SHP77 treated with DMSO at 0.1 percent for 48 hours (cell line): ENCODE measurements at regions not wholly inside any gene's neighbourhood (a gene's known extent, or its start where the extent isn't known, plus 50 kb on each side); places are given as distances from the start of the nearest gene placed in this dataset.

Experiments
- DNase-seq: peaks from one replicate; lab custom pipeline; 2025; lab: John Stamatoyannopoulos, UW

GRCh38 chr9:19732441-19732951, 56.3 kb downstream of the SLC24A2 start:
- DNase-seq = no peak

DNA sequence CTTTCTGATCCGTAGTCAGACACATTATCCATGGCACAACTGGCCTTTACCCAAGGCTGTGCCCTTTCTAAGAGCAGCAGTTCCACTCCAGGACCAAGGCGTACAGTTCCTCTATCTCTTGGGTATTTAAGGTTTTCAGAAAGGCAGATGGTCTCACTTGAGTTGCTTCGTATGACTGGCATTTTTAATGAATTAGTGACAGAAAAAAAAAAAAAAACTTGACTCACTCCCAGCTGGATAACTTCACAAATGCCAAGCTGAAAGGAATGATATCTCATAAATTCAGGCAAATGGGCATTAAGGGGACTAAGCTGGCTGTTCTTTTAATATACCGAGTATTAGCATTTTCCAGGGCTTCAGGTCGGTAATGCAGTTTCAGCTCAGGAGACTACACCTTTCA, 60.7 kb downstream of the SLC24A2 start:
- DNase-seq = no peak

- DNase-seq = no peak
Measured at GRCh38 chr9:19725970-19726369, 62.9 kb downstream of the SLC24A2 start.

DNA sequence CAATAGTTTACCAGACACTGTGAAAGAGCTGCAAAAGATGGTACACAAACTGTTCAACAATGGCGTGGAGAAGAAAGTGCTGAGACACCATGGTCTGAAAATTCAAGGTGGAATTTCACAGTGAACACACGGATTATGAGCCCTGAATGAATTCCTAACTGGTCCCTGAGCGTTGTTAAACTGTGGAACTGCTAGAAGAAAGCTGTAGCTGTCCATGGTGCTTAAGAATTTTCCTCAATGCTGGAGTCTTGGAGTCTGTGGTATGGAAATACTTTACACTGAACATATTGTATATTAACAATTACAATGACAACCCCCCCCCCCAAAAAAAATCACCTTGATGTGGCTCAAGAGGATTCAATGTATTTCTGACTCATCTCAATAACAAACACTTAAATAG, 68.5 kb downstream of the SLC24A2 start:
- DNase-seq = no peak

GRCh38 chr9:19703702-19704101, 85.1 kb downstream of the SLC24A2 start:
- DNase-seq = no peak

DNA sequence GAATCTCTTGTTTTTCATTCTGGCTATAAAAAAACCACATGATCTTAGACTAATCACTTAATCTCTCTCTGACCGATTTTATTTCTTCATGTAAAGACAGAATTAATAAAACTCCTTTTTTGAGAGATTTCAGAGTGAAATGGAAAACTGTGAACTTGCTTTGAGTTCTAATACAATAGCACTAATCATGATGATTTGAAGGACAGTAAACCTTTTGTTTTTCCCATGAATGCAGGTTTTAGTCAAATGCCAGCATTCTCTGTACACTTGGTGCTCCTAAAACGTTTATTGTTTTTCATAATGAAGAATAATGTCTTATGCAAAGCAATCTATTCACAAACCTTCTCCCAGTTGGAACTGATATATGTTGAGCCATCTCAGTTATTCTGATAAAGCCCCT, 86.8 kb downstream of the SLC24A2 start:
- DNase-seq = no peak

DNA sequence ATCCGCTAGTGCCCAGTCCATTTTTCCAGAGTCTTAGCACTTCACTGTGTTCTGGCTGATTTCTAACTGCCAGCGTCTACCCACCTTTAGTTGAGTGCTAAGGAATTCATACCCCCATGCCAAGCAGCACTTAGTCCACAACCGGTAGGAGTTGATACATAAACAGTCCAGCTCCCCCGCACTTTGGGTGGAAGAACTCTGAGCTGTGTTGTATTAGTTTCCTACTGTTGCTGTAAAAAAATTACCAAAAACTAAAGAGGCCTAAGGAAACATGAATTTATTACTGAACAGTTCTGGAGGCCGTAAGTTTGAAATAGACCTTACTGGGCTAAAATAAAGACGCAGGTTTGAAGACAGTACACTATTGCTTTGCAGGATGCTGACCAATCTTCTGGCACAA, 87.6 kb downstream of the SLC24A2 start:
- no peak for DNase-seq

GRCh38 chr9:19700699-19701098, 88.1 kb downstream of the SLC24A2 start:
- no peak for DNase-seq

DNA sequence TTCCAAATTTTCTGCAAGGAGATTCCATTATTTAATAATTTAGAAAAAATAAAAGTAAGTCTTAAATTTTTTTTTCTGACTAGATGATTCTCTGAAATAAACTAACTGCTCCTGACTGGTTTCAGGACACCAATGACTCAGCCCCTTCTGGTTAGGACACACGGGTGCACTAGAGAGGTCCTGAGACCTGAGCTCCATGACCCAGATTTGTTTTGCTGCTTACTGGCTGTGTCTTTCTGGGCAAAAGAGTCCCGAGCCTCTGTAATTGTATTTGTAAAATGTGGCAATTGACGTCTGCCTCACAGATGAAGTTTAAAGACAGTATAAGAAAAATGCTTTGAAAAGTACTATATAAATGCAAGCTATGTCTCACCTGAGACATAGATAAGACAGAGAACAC, 89.1 kb downstream of the SLC24A2 start:
- DNase-seq = no peak

DNA sequence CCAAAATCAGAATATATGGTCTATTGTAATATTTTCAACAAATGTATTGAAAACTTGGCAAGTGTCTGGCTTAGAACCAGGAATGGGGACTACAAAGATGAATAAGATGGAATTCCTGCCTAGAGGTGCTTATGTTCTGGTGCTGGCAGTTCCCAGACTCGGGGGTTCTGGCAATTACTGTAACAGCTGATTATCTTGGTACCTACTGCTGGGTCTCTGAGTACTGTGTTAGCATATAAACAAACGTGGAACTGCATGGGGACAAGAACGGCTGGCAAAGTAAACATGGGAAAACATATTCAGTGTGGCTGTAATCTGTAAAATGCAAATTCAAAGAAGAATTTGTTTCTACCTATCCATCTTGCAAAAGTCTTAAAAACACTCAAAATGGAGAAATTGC, 89.9 kb downstream of the SLC24A2 start:
- no peak for DNase-seq

DNA sequence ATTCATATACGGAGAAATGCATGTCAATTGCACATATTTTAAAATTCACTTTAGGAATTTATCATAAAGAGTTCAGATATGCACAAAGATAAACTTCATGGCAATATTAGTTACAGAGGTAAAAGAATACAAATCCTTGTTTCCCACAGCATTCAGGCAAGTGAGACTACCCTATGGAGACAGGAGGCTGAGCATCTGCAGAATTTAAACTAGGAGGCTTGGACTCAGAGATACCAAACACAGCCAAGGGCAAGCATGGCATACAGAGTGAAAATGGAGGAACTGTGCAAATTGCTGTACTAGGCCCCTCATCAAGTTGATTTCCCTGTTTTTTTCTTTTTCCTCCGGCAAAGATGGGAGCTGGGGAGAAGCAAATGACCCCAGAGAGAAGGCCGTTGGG, 94.2 kb downstream of the SLC24A2 start:
- no peak for DNase-seq

DNA sequence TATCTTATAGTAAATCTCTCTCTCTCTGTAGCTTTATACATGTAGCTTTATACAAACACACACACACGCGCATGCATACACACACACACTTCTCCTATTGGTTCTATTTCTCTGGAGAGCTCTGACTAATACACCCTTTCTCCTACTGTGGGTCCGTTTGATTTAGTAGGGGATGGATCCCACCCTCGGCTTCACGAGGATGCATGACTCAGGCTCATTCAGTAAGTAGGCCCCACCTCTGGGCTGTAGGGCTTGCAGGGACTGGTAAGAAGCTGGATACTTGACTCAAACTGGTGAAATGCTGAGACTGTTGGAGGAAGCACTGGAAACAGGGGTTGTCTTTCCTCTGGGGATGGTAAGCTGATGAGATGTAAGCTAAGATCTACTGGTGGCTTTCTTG, 98.7 kb downstream of the SLC24A2 start:
- no peak for DNase-seq

DNA sequence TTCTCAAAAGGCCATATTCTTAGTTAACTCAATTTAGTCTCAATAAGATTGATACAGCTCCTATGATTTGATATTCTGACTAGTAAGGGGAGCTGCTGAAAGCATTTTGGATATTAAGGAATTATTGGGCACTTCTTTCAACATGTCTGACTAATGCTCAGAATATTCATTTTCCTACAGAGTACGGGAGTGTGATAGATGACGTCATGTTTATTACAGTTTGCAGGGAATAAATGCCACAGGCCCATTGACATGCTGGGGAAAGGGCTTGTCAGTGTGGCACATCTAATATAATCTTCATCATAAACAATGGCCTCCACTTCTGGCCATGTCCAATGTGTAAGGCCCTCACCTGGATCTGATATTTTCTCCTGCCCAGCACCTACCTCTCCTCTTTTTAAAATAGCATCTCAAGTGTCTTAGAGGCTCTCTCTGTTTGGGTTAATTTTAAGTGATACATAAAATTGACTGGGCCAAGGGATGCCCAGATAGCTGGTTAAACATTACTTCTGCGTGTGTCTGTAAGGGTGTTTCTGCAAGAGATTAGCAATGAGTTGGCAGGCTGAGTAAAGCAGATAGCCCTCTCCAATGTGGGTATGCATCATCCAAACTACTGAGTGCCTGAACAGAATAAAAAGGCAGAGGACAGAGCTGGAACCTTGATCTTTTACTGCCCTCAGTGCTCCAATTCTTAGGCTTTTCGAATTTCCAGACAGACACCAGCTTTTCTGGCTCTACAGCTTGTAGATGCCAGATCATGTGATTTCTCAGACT, 99.3 kb downstream of the SLC24A2 start:
- DNase-seq = no peak

DNA sequence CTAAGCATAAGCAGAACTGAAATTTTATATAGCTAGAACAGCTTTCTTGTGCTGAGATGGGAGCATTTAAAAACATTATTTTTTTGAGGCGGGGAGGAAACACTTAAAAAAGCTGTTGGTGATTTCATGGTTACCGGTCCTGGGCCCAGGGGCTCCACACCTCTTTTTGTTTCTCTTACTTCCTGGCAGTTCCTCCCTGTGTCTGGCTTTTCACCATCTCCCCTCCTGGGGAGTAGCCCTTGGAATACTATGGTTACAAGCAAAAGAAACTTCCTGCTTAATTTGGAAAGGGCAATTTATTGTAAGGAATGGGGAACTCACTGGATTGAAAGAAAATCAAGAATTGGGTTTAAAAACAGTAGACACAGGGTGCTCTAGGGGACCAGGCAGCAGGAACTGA, 105.1 kb downstream of the SLC24A2 start:
- no peak for DNase-seq

GRCh38 chr9:19682397-19682796, 106.4 kb downstream of the SLC24A2 start:
- no peak for DNase-seq

- no peak for DNase-seq
Measured at GRCh38 chr9:19681846-19682245, 107.0 kb downstream of the SLC24A2 start.

DNA sequence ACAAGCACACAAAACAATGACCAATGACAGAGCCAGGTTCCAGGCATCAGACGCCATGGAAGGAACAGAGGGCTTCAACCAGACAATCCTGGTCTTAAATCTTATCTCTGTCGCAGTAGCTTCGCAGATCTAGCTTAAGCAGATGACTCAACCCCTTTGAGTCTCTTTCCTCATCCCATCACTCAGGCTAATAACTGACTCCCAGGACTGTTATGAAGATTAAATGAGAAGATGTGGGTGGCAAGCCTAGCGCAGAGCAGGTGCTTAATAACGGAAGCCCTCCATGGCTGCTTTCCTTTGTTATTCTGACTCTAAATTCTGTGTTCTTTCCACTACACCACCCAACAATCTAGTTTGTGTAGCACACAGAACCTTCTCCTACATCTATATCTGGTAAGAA, 110.9 kb downstream of the SLC24A2 start:
- no peak for DNase-seq

GRCh38 chr9:19675492-19675891, 113.3 kb downstream of the SLC24A2 start:
- DNase-seq = no peak

DNA sequence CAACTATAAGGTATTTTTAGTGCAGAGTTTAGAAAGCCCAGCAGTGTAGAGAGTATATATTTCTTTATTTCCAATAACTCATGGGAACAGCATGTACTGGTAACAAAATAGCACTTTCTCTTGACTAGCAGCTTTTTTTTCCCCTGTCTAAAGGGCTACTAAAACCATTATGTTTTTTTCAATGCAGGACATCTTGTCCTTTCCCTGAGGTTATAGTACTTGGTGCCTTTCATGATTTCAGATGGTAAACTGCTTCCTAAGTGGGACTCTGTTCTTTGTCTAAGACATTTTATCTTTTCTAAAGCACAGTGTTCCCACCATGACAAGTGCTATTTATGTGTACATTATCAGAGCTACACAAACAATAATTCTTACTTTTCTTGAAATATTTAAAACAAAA, 122.3 kb downstream of the SLC24A2 start:
- no peak for DNase-seq

DNA sequence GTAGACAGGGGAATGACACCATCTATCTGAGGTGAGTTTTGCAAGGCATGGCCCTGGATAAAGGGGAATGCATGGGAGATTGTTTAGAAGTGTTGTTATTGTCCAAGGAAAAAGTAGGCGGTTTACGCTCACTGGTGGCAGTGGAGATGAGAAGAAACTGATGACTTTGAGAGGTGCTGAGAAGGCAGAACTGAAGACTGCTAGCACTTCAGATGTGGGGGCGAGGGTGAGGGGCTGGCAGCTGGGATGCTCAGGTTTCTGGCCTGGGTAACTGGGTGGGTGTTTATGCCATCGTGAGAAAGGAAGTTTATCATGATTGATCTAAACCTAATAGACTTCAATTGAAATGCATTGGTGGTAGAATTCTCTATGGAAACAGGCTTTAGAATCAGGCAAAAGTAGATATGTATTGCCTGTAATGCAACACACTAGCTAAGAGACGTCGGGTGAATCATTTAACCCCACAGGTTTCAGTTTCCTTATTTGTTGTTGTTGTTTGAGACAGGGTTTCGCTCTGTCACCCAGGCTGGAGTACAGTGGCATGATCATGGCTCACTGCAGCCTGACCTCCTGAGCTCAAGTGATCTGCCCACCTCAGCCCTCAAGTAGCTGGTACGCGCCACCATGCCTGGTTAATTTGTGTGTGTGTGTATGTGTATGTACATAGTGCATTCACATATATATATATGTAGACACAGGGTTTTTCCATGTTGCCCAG, 123.5 kb downstream of the SLC24A2 start:
- DNase-seq = no peak

DNA sequence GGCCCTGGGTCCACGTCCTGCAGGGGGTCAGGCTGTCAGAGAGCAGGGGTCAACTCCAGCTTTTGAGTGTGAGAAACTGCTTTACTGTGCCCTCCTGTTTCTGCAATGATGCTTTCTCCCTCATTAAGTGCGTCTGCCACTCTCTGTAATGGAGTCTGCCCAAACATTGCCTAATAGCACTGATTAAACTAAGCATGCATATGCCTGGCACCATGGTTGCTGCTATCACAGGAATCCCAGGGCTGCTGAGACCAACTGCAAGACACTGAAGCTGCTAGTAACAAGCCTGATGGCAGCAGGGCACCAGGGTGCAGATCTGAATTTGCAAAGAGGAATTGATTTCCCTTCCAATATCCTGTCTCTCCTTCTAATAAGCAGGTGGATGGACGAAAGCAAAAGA, 125.3 kb downstream of the SLC24A2 start:
- no peak for DNase-seq

- no peak for DNase-seq
Measured at GRCh38 chr9:19662213-19662612, 126.6 kb downstream of the SLC24A2 start.

DNA sequence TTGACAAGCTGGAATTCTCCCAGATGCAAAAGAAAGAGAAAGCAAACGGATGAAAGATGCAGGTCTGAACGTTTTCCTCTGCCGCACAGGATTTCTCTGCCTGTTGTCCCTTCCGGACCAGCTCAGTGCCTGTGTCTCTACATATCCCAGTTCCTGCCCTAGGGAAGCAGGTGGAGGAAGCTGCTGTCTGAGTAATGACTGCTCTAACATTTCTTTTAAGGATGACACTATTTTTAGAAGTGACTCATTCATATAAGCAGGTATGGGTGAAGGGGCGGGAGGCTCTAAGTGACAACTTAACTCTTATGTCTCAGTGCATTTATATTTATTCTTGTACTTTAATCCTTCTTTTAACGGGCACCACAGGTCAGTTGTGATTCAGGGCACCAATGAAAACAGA, 128.8 kb downstream of the SLC24A2 start:
- DNase-seq = no peak

- no peak for DNase-seq
Measured at GRCh38 chr9:19656704-19657103, 132.1 kb downstream of the SLC24A2 start.
